SK-N-SH (cell line): ENCODE measurements at regions not wholly inside any gene's neighbourhood (a gene's known extent, or its start where the extent isn't known, plus 50 kb on each side); places are given as distances from the start of the nearest gene placed in this dataset.

Experiments
- CTCF ChIA-PET: fragments of 300-600, 350-600 bp; formaldehyde crosslinking; extraction: SDS; loops from one replicate; lab custom pipeline; 2021; lab: Yijun Ruan, JAX
- POLR2A ChIA-PET: fragments of 350-600 bp; sonication (Branson Sonifier 250); formaldehyde crosslinking; extraction: SDS; loops from one replicate; lab custom pipeline; 2020; ENCODE audit warnings: antibody characterized with exemption, inconsistent platforms; lab: Yijun Ruan, JAX
- DNase-seq: peaks from one replicate; pipeline ENCODE4 v3.0.0; 2012
- H2AFZ ChIP-seq: fragments of 200-600 bp; sonication (generic); 2 replicates; pipeline ENCODE4 v1.8.1; 2016; ENCODE audit warnings: antibody characterized with exemption, mild to moderate bottlenecking, low read depth
- H3F3A ChIP-seq: fragments of 200-600 bp; sonication (generic); replicated peaks from 2 replicates; pipeline ENCODE3; 2016; ENCODE audit warnings: antibody characterized with exemption, mild to moderate bottlenecking; ENCODE audit not compliant: insufficient read depth
- H3K27ac ChIP-seq, 2 experiments: fragments of 200-500 bp in 1 of 2; fragments of 200-600 bp in 1 of 2; sonication (Bioruptor generic) in 1 of 2; sonication (generic), shearing (Covaris generic) in 1 of 2; 2 replicates each; pipeline versions ENCODE4 v1.5.1 to v1.6.1; 2014 to 2016; ENCODE audit warnings: low read depth in 2 of 2, inconsistent platforms in 1 of 2, low read length in 1 of 2, mild to moderate bottlenecking in 1 of 2, mixed read lengths in 1 of 2
- H3K27me3 ChIP-seq: fragments of 200-600 bp; sonication (generic), shearing (Covaris generic); 2 replicates; pipeline ENCODE4 v1.6.1; 2016; ENCODE audit warnings: mixed run types; ENCODE audit not compliant: insufficient read depth
- H3K36me3 ChIP-seq, 2 experiments: fragments of 200-500 bp in 1 of 2; fragments of 200-600 bp in 1 of 2; sonication (Bioruptor generic) in 1 of 2; sonication (generic) in 1 of 2; replicated peaks in 1 of 2; 2 replicates each; pipeline versions ENCODE3 to v1.5.1; 2014 to 2016; ENCODE audit warnings: low read length in 1 of 2, mild to moderate bottlenecking in 1 of 2; ENCODE audit not compliant: insufficient read depth in 2 of 2, control insufficient read depth in 1 of 2
- H3K4me1 ChIP-seq, 2 experiments: fragments of 200-500 bp in 1 of 2; fragments of 200-600 bp in 1 of 2; sonication (Bioruptor generic) in 1 of 2; sonication (generic), shearing (Covaris generic) in 1 of 2; 2 replicates each; pipeline versions ENCODE4 v1.5.1 to v1.6.1; 2014 to 2016; ENCODE audit warnings: low read depth in 1 of 2, low read length in 1 of 2, mixed run types in 1 of 2; ENCODE audit not compliant: insufficient read depth in 2 of 2, control insufficient read depth in 1 of 2
- H3K4me2 ChIP-seq: fragments of 200-600 bp; sonication (generic), shearing (Covaris generic); 2 replicates; pipeline ENCODE4 v1.6.1; 2017; ENCODE audit warnings: mixed run types
- H3K4me3 ChIP-seq, 2 experiments: fragments of 200-500 bp in 1 of 2; fragments of 200-600 bp in 1 of 2; sonication (Bioruptor generic) in 1 of 2; sonication (generic), shearing (Covaris generic) in 1 of 2; 2 replicates each; pipeline versions ENCODE4 v1.5.1 to v1.8.1; 2014 to 2016; ENCODE audit warnings: low read depth in 2 of 2, inconsistent platforms in 1 of 2, low read length in 1 of 2, mild to moderate bottlenecking in 1 of 2, mixed read lengths in 1 of 2, moderate library complexity in 1 of 2
- H3K79me2 ChIP-seq: fragments of 200-600 bp; sonication (generic); 2 replicates; pipeline ENCODE4 v1.8.1; 2017; ENCODE audit warnings: mild to moderate bottlenecking; ENCODE audit not compliant: insufficient read depth
- H3K9ac ChIP-seq: fragments of 200-600 bp; sonication (generic); 2 replicates; pipeline ENCODE4 v1.6.1; 2017; ENCODE audit warnings: mixed run types
- H3K9me2 ChIP-seq: fragments of 200-600 bp; sonication (generic); 2 replicates; pipeline ENCODE4 v1.6.1; 2017; ENCODE audit warnings: mixed run types
- H3K9me3 ChIP-seq: fragments of 200-600 bp; sonication (generic); 2 replicates; pipeline ENCODE4 v1.6.1; 2017; ENCODE audit warnings: mixed run types, mild to moderate bottlenecking, moderate library complexity
- H4K20me1 ChIP-seq: fragments of 200-600 bp; sonication (generic); 2 replicates; pipeline ENCODE4 v1.6.1; 2017; ENCODE audit warnings: mild to moderate bottlenecking, mixed run types; ENCODE audit not compliant: insufficient read depth
- CHD2 ChIP-seq: fragments of 150-350 bp; IDR thresholded peaks from 2 replicates; pipeline ENCODE4 v1.6.1; 2018; ENCODE audit warnings: low read length; ENCODE audit not compliant: partially characterized antibody
- ELF1 ChIP-seq: IDR thresholded peaks from 2 replicates; pipeline ENCODE4 v1.4.0; 2012
- FOXJ3 ChIP-seq: sonication (generic); formaldehyde crosslinking; IDR thresholded peaks from 2 replicates; pipeline ENCODE4 v1.5.1; 2020; ENCODE audit warnings: mild to moderate bottlenecking, missing genetic modification reagents
- FOXM1 ChIP-seq: IDR thresholded peaks from 2 replicates; pipeline ENCODE4 v1.4.0; 2012; ENCODE audit warnings: low read depth, mild to moderate bottlenecking
- GABPA ChIP-seq: IDR thresholded peaks from 2 replicates; pipeline ENCODE4 v1.4.0; 2012; ENCODE audit warnings: low read depth, mild to moderate bottlenecking
- JUND ChIP-seq: IDR thresholded peaks from 2 replicates; pipeline ENCODE4 v1.4.0; 2012
- MAX ChIP-seq: IDR thresholded peaks from 2 replicates; pipeline ENCODE4 v1.4.0; 2012; ENCODE audit warnings: low read depth
- MEF2A ChIP-seq: IDR thresholded peaks from 2 replicates; pipeline ENCODE4 v1.4.0; 2012; ENCODE audit warnings: low read depth, borderline replicate concordance
- NFIC ChIP-seq: IDR thresholded peaks from 2 replicates; pipeline ENCODE4 v1.4.0; 2012; ENCODE audit warnings: borderline replicate concordance
- NRF1 ChIP-seq: IDR thresholded peaks from 2 replicates; pipeline ENCODE4 v1.6.1; 2012; ENCODE audit warnings: low read depth, mild to moderate bottlenecking, low read length
- PBX3 ChIP-seq: IDR thresholded peaks from 2 replicates; pipeline ENCODE4; 2012
- POLR2AphosphoS5 ChIP-seq: IDR thresholded peaks from 2 replicates; pipeline ENCODE4 v1.6.1; 2012; ENCODE audit warnings: low read depth, low read length
- RAD21 ChIP-seq: IDR thresholded peaks from 2 replicates; pipeline ENCODE4 v1.6.1; 2012; ENCODE audit warnings: mild to moderate bottlenecking, low read length
- RCOR1 ChIP-seq: fragments of 150-350 bp; IDR thresholded peaks from 2 replicates; pipeline ENCODE4 v1.6.1; 2017; ENCODE audit warnings: antibody characterized with exemption, low read length
- RXRA ChIP-seq: IDR thresholded peaks from 2 replicates; pipeline ENCODE4 v1.4.0; 2012; ENCODE audit warnings: low read depth, mild to moderate bottlenecking, borderline replicate concordance
- SIN3A ChIP-seq: IDR thresholded peaks from 2 replicates; pipeline ENCODE4 v1.6.1; 2012; ENCODE audit warnings: low read depth, mild to moderate bottlenecking, low read length, moderate library complexity, borderline replicate concordance
- TCF12 ChIP-seq: IDR thresholded peaks from 2 replicates; pipeline ENCODE4 v1.4.0; 2012
- TEAD4 ChIP-seq: IDR thresholded peaks from 2 replicates; pipeline ENCODE4 v1.4.0; 2012; ENCODE audit warnings: mild to moderate bottlenecking, borderline replicate concordance; ENCODE audit not compliant: insufficient read depth
- USF1 ChIP-seq: IDR thresholded peaks from 2 replicates; pipeline ENCODE4 v1.4.0; 2012; ENCODE audit warnings: low read depth, borderline replicate concordance
- USF2 ChIP-seq: fragments of 150-350 bp; IDR thresholded peaks from 2 replicates; pipeline ENCODE4 v1.6.1; 2017; ENCODE audit warnings: antibody characterized with exemption, low read length, low read depth, borderline replicate concordance
- YY1 ChIP-seq: IDR thresholded peaks from 2 replicates; pipeline ENCODE4 v1.4.0; 2012; ENCODE audit warnings: low read depth, mild to moderate bottlenecking
- WGBS: methylation state at CpG from one replicate; pipeline ENCODE4 v1.1.6; 2017; ENCODE audit warnings: low lambda C conversion rate; 5-methylcytosine and 5-hydroxymethylcytosine counted together

- Histone ChIP-seq H4K20me1 (no peaks in the 10 kb centered on the region), H3K79me2 (no peaks in the 10 kb centered on the region), H3K9me3 (no peaks in the 10 kb centered on the region), H2AFZ (no peak overlapping the region), H3K9me2 (no peaks in the 10 kb centered on the region), H3K4me3 (no peak overlapping the region), H3K9ac (no peak overlapping the region), H3K4me2 (no peak overlapping the region), H3K27ac (no peak overlapping the region), H3K4me1 (no peaks in the 10 kb centered on the region), H3F3A (peaks cover 4% of the 10 kb centered on the region), H3K27me3 (peaks cover 8% of the 10 kb centered on the region; the same call in 1 of the 2 replicates), H3K36me3 (no peaks in the 10 kb centered on the region)
- no peak for DNase-seq
- TF ChIP-seq PBX3 = no peak
- TF ChIP-seq USF1 = no peak
- TF ChIP-seq RXRA = no peak
- TF ChIP-seq USF2 = no peak
- no peak for TF ChIP-seq YY1
- TF ChIP-seq TEAD4 = no peak
- ChIA-PET CTCF (no interaction called here), POLR2A (no interaction called here)
- WGBS = 9% methylated on average over 1 of the region's 1 CpG
Observed at GRCh38 chr5:86926033-86926432, 308.3 kb downstream of the COX7C start.

- WGBS = 5% methylated on average over 8 of the region's 8 CpGs
- H3K27ac ChIP-seq = no peak overlapping the region
- CTCF ChIA-PET = no interaction called here
Observed at GRCh38 chr5:86929123-86929766, 311.5 kb downstream of the COX7C start.

More at GRCh38 chr5:86929123-86929766, 311.5 kb downstream of the COX7C start:
- H3F3A ChIP-seq = no peaks in the 10 kb centered on the region
- no peaks in the 10 kb centered on the region for H3K9me3 ChIP-seq
- H3K4me3 ChIP-seq = no peak overlapping the region
- TF ChIP-seq RCOR1 (no peak), FOXJ3 (no peak), NFIC (no peak), YY1 (no peak), MEF2A (no peak), GABPA (no peak), RXRA (no peak), TCF12 (no peak), MAX (no peak), RAD21 (no peak), USF1 (no peak), NRF1 (no peak), ELF1 (no peak), JUND (no peak), POLR2AphosphoS5 (no peak), CHD2 (no peak), SIN3A (no peak), TEAD4 (no peak), FOXM1 (no peak)
- DNase-seq = no peak
- H4K20me1 ChIP-seq = no peaks in the 10 kb centered on the region
- H3K27me3 ChIP-seq = peaks cover 8% of the 10 kb centered on the region
- H3K4me2 ChIP-seq = no peak overlapping the region
- H3K9me2 ChIP-seq = no peaks in the 10 kb centered on the region
- H3K79me2 ChIP-seq = no peaks in the 10 kb centered on the region
- no peaks in the 10 kb centered on the region for H3K4me1 ChIP-seq
- POLR2A ChIA-PET = no interaction called here
- H3K36me3 ChIP-seq = no peaks in the 10 kb centered on the region
- no peak overlapping the region for H2AFZ ChIP-seq
- no peak overlapping the region for H3K9ac ChIP-seq
